Heart left ventricle (tissue), 13 donors: ENCODE measurements at regions not wholly inside any gene's neighbourhood (a gene's known extent, or its start where the extent isn't known, plus 50 kb on each side); places are given as distances from the start of the nearest gene placed in this dataset.
"Not testable (repeated sequence)": the region's sequence is repeated elsewhere in the genome, so short reads cannot be mapped to it uniquely, and the experiment has no call there.

ENCODE experiments used
- POLR2A ChIP-seq, 2 donors: fragments of 450-650 bp; IDR thresholded peaks; one replicate each; pipeline ENCODE4 v1.6.1; 2017; ENCODE audit warnings: antibody characterized with exemption in 2 of 2, mild to moderate bottlenecking in 2 of 2, moderate library complexity in 2 of 2
- TF ChIP-seq, protein P1 (sequence below), 12 donors: fragments of 200-600 bp; sonication (generic) in 4 of 12; IDR thresholded peaks; one replicate each; pipeline versions ENCODE4 v1.5.0 to v1.8.0; 2018 to 2022; ENCODE audit warnings: antibody characterized with exemption in 12 of 12, mild to moderate bottlenecking in 5 of 12
- donor health status: ischemic (EF 13 %, LVEDD 7.1; RV severe dilation, severe dysfunction).
- donor health status: DM: no; HTN: yes; CAD: no.
- donor health status: DM: no; HTN: no; CAD: no.
- donor health status: ischemic (EF 25% LVEDD 6.9; RV normal size, moderate dysfunction).
- donor health status: ischemic (EF 25% LVEDD 5.7; RV mildly dilated, moderate dysfunction).
- donor health status: ischemic (EF 35%, LVEDD 5.7; RV mildly dilated, moderate dysfunction).
- donor health status: nonischemic (EF 11% LVEDD 7.7; RV severe dilation, severe dysfunction).
- donor health status: DM: yes; HTN: yes; CAD: no.
- donor health status: PGD.
- donor health status: ischemic (EF 29% LVEDD 5.4; RV normal size, mild dysfunction).
- donor health status: nonischemic (EF 23%, LVEDD 6.1; RV moderate dilation, normal function).

DNA sequence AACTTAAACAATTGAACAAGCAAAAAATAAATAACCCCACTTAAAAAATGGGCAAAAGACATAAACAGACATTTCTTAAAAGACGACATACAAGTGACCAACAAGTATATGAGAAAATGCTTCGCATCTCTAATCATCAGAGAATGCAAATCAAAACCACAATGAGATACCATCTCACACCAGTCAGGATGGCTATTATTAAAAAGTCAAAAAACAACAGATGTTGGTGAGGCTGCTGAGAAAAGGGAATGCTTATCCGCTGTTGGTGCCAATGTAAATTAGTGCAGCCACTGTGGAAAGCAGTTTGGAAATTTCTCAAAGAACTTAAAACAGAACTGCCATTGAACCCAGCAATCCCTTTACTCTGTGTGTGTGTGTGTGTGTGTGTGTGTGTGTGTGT is 122.2 kb upstream of the TGFBR2 start:
- TF ChIP-seq POLR2A (IDR thresholded peaks at IDR 0.05) = not testable (repeated sequence)
- TF ChIP-seq, protein P1, sequence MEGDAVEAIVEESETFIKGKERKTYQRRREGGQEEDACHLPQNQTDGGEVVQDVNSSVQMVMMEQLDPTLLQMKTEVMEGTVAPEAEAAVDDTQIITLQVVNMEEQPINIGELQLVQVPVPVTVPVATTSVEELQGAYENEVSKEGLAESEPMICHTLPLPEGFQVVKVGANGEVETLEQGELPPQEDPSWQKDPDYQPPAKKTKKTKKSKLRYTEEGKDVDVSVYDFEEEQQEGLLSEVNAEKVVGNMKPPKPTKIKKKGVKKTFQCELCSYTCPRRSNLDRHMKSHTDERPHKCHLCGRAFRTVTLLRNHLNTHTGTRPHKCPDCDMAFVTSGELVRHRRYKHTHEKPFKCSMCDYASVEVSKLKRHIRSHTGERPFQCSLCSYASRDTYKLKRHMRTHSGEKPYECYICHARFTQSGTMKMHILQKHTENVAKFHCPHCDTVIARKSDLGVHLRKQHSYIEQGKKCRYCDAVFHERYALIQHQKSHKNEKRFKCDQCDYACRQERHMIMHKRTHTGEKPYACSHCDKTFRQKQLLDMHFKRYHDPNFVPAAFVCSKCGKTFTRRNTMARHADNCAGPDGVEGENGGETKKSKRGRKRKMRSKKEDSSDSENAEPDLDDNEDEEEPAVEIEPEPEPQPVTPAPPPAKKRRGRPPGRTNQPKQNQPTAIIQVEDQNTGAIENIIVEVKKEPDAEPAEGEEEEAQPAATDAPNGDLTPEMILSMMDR (IDR thresholded peaks at IDR 0.05) = not testable (repeated sequence)
